WTC11 (cell line): ENCODE measurements at regions not wholly inside any gene's neighbourhood (a gene's known extent, or its start where the extent isn't known, plus 50 kb on each side); places are given as distances from the start of the nearest gene placed in this dataset.

Experiments used
- ATAC-seq: fragments of 200-7000 bp; cut with Tn5 transposase; 2 replicates; pipeline ENCODE4 v1.10.0; 2021; ENCODE audit warnings: mild to moderate bottlenecking, moderate library complexity
- CTCF ChIA-PET: fragments of 300-600 bp; sonication (Branson Sonifier 250); formaldehyde crosslinking; loops from one replicate; lab custom pipeline; 2021; ENCODE audit warnings: antibody characterized with exemption; lab: Charles Lee
- POLR2A ChIA-PET: fragments of 350-600 bp; sonication (Branson Sonifier 250); formaldehyde crosslinking; loops from one replicate; lab custom pipeline; 2021; ENCODE audit warnings: antibody characterized with exemption; lab: Charles Lee
- DNase-seq: peaks from one replicate; pipeline ENCODE4 v3.0.0; 2021; ENCODE audit warnings: low spot score
- H3K27ac Mint-ChIP-seq: 2 replicates; pipeline ENCODE4 v1.8.0; 2021; ENCODE audit warnings: mixed read lengths
- H3K27me3 Mint-ChIP-seq: 2 replicates; pipeline ENCODE4 v1.8.0; 2021; ENCODE audit warnings: low read depth, mild to moderate bottlenecking, moderate library complexity, mixed read lengths
- H3K36me3 Mint-ChIP-seq: 2 replicates; pipeline ENCODE4 v1.8.0; 2021; ENCODE audit warnings: mixed read lengths
- H3K4me1 Mint-ChIP-seq: 2 replicates; pipeline ENCODE4 v1.8.0; 2022; ENCODE audit warnings: mixed read lengths
- H3K4me3 Mint-ChIP-seq: 2 replicates; pipeline ENCODE4 v1.8.0; 2021; ENCODE audit warnings: mild to moderate bottlenecking, moderate library complexity, mixed read lengths
- H3K9me3 Mint-ChIP-seq: 2 replicates; pipeline ENCODE4 v1.8.0; 2021; ENCODE audit warnings: mixed read lengths
- PRRX2 ChIP-seq: fragments of 250-450 bp; sonication (Bioruptor Pico); IDR thresholded peaks from 2 replicates; pipeline ENCODE4 v1.8.0; 2021; ENCODE audit warnings: mild to moderate bottlenecking
- SOX15 ChIP-seq: fragments of 250-450 bp; sonication (Bioruptor Pico); IDR thresholded peaks from 2 replicates; pipeline ENCODE4 v1.9.0; 2021; ENCODE audit warnings: mild to moderate bottlenecking
- TP53 ChIP-seq: sonication (generic); formaldehyde crosslinking; IDR thresholded peaks from 2 replicates; pipeline ENCODE4 v1.8.1; 2023; ENCODE audit warnings: mild to moderate bottlenecking, missing genetic modification reagents
- ZNF416 ChIP-seq: fragments of 250-450 bp; sonication (Bioruptor Pico); IDR thresholded peaks from 2 replicates; pipeline ENCODE4 v1.9.0; 2021; ENCODE audit warnings: mild to moderate bottlenecking, inconsistent platforms
- TF ChIP-seq, protein P1 (sequence below): sonication (generic); formaldehyde crosslinking; IDR thresholded peaks from 2 replicates; pipeline ENCODE4 v1.8.0; 2023; ENCODE audit warnings: missing genetic modification reagents, mild to moderate bottlenecking, borderline replicate concordance
- TF ChIP-seq, protein P2 (sequence below): sonication (generic); formaldehyde crosslinking; IDR thresholded peaks from 2 replicates; pipeline ENCODE4 v1.8.1; 2022; ENCODE audit warnings: low read depth, missing genetic modification reagents, borderline replicate concordance
- TF ChIP-seq, protein P3 (sequence below): fragments of 250-450 bp; sonication (Bioruptor Pico); IDR thresholded peaks from 2 replicates; pipeline ENCODE4 v1.9.0; 2021; ENCODE audit warnings: mild to moderate bottlenecking
- TF ChIP-seq, protein P4 (sequence below): sonication (generic); formaldehyde crosslinking; IDR thresholded peaks from 2 replicates; pipeline ENCODE4 v1.8.1; 2023; ENCODE audit warnings: mild to moderate bottlenecking, missing genetic modification reagents
- TF ChIP-seq, protein P5 (sequence below): fragments of 250-450 bp; sonication (Bioruptor Pico); IDR thresholded peaks from 2 replicates; pipeline ENCODE4 v1.9.0; 2021; ENCODE audit warnings: mild to moderate bottlenecking
- TF ChIP-seq, protein P6 (sequence below): sonication (generic); formaldehyde crosslinking; IDR thresholded peaks from 2 replicates; pipeline ENCODE4 v1.8.1; 2023; ENCODE audit warnings: mild to moderate bottlenecking, moderate library complexity, missing genetic modification reagents

DNA sequence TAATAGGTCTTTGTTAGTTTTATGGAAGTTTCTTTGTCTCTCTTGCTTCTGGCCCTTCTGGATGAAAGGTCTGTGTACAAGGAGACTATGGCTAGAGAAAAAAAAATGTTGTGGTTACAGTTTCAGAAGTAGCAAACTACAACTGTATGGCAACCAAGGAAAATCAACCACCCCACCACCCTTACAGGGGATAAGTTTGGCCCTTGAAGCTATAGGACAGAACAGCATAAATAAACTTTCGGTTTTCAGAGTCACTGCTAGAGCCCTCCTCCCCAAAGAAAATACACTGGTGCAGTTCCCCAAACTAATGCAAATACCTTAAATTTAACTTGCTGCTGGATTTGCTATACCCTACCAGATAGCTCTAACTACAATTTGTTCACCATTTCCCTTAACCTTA is 1216.7 kb downstream of the EFNA5 start (continued):
- TF ChIP-seq, protein P1, sequence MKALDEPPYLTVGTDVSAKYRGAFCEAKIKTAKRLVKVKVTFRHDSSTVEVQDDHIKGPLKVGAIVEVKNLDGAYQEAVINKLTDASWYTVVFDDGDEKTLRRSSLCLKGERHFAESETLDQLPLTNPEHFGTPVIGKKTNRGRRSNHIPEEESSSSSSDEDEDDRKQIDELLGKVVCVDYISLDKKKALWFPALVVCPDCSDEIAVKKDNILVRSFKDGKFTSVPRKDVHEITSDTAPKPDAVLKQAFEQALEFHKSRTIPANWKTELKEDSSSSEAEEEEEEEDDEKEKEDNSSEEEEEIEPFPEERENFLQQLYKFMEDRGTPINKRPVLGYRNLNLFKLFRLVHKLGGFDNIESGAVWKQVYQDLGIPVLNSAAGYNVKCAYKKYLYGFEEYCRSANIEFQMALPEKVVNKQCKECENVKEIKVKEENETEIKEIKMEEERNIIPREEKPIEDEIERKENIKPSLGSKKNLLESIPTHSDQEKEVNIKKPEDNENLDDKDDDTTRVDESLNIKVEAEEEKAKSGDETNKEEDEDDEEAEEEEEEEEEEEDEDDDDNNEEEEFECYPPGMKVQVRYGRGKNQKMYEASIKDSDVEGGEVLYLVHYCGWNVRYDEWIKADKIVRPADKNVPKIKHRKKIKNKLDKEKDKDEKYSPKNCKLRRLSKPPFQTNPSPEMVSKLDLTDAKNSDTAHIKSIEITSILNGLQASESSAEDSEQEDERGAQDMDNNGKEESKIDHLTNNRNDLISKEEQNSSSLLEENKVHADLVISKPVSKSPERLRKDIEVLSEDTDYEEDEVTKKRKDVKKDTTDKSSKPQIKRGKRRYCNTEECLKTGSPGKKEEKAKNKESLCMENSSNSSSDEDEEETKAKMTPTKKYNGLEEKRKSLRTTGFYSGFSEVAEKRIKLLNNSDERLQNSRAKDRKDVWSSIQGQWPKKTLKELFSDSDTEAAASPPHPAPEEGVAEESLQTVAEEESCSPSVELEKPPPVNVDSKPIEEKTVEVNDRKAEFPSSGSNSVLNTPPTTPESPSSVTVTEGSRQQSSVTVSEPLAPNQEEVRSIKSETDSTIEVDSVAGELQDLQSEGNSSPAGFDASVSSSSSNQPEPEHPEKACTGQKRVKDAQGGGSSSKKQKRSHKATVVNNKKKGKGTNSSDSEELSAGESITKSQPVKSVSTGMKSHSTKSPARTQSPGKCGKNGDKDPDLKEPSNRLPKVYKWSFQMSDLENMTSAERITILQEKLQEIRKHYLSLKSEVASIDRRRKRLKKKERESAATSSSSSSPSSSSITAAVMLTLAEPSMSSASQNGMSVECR (CRISPR knock-in tag): no peak
- TF ChIP-seq, protein P2, sequence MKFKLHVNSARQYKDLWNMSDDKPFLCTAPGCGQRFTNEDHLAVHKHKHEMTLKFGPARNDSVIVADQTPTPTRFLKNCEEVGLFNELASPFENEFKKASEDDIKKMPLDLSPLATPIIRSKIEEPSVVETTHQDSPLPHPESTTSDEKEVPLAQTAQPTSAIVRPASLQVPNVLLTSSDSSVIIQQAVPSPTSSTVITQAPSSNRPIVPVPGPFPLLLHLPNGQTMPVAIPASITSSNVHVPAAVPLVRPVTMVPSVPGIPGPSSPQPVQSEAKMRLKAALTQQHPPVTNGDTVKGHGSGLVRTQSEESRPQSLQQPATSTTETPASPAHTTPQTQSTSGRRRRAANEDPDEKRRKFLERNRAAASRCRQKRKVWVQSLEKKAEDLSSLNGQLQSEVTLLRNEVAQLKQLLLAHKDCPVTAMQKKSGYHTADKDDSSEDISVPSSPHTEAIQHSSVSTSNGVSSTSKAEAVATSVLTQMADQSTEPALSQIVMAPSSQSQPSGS (CRISPR knock-in tag): no peak
- no peak for TF ChIP-seq ZNF416 (CRISPR knock-in tag)

DNA sequence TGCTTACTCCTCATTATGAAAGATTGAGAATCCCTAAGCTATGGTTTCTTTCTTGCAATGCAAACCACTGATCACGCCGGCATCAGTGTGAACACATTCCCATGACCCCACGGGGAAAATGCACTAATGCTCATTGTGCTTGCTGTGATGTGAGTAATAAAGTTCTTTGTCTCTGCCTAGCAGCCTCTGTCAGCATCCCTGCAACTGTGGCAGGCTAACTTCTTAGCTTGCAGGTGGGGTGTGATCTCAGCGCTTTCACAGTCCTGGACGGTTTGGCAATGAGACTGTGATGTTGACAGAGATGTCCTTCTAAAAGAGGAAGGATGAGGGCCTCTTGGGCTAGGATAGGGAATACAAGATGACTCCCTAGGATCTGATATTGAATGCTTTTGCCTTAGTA is 1218.7 kb downstream of the EFNA5 start:
- no peak for DNase-seq
- Mint-ChIP-seq H3K9me3 (peaks cover 3% of the 10 kb centered on the region; the same call in 1 of the 2 replicates), H3K27me3 (no peaks in the 10 kb centered on the region)

More for the DNA sequence above, 1218.7 kb downstream of the EFNA5 start:
- CTCF ChIA-PET: no interaction called here
- peaks cover 14% of the 10 kb centered on the region for H3K4me1 Mint-ChIP-seq
- H3K27ac Mint-ChIP-seq: no peak overlapping the region
- no peaks in the 10 kb centered on the region for H3K36me3 Mint-ChIP-seq
- TF ChIP-seq SOX15 (CRISPR knock-in tag) (no peak), TP53 (no peak), PRRX2 (CRISPR knock-in tag) (no peak)
- TF ChIP-seq, protein P3, sequence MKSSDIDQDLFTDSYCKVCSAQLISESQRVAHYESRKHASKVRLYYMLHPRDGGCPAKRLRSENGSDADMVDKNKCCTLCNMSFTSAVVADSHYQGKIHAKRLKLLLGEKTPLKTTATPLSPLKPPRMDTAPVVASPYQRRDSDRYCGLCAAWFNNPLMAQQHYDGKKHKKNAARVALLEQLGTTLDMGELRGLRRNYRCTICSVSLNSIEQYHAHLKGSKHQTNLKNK: no peak
- TF ChIP-seq, protein P4, sequence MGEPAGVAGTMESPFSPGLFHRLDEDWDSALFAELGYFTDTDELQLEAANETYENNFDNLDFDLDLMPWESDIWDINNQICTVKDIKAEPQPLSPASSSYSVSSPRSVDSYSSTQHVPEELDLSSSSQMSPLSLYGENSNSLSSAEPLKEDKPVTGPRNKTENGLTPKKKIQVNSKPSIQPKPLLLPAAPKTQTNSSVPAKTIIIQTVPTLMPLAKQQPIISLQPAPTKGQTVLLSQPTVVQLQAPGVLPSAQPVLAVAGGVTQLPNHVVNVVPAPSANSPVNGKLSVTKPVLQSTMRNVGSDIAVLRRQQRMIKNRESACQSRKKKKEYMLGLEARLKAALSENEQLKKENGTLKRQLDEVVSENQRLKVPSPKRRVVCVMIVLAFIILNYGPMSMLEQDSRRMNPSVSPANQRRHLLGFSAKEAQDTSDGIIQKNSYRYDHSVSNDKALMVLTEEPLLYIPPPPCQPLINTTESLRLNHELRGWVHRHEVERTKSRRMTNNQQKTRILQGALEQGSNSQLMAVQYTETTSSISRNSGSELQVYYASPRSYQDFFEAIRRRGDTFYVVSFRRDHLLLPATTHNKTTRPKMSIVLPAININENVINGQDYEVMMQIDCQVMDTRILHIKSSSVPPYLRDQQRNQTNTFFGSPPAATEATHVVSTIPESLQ: no peak
- TF ChIP-seq, protein P5, sequence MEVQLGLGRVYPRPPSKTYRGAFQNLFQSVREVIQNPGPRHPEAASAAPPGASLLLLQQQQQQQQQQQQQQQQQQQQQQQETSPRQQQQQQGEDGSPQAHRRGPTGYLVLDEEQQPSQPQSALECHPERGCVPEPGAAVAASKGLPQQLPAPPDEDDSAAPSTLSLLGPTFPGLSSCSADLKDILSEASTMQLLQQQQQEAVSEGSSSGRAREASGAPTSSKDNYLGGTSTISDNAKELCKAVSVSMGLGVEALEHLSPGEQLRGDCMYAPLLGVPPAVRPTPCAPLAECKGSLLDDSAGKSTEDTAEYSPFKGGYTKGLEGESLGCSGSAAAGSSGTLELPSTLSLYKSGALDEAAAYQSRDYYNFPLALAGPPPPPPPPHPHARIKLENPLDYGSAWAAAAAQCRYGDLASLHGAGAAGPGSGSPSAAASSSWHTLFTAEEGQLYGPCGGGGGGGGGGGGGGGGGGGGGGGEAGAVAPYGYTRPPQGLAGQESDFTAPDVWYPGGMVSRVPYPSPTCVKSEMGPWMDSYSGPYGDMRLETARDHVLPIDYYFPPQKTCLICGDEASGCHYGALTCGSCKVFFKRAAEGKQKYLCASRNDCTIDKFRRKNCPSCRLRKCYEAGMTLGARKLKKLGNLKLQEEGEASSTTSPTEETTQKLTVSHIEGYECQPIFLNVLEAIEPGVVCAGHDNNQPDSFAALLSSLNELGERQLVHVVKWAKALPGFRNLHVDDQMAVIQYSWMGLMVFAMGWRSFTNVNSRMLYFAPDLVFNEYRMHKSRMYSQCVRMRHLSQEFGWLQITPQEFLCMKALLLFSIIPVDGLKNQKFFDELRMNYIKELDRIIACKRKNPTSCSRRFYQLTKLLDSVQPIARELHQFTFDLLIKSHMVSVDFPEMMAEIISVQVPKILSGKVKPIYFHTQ (CRISPR knock-in tag): no peak
- TF ChIP-seq, protein P6, sequence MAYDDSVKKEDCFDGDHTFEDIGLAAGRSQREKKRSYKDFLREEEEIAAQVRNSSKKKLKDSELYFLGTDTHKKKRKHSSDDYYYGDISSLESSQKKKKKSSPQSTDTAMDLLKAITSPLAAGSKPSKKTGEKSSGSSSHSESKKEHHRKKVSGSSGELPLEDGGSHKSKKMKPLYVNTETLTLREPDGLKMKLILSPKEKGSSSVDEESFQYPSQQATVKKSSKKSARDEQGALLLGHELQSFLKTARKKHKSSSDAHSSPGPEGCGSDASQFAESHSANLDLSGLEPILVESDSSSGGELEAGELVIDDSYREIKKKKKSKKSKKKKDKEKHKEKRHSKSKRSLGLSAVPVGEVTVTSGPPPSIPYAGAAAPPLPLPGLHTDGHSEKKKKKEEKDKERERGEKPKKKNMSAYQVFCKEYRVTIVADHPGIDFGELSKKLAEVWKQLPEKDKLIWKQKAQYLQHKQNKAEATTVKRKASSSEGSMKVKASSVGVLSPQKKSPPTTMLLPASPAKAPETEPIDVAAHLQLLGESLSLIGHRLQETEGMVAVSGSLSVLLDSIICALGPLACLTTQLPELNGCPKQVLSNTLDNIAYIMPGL (CRISPR knock-in tag): no peak
- TF ChIP-seq, all 79 proteins: peak for 0
- ATAC-seq: no peak
- no peak overlapping the region for H3K4me3 Mint-ChIP-seq
- POLR2A ChIA-PET: no interaction called here
